ENCODE measurements at regions not wholly inside any gene's neighbourhood (a gene's known extent, or its start where the extent isn't known, plus 50 kb on each side); places are given as distances from the start of the nearest gene placed in this dataset.
"Not testable (repeated sequence)": the region's sequence is repeated elsewhere in the genome, so short reads cannot be mapped to it uniquely, and the experiment has no call there.

GRCh38 chr7:119745280-119745679, 527.7 kb upstream of the KCND2 start:
- not testable (repeated sequence) for TF ChIP-seq CTCF, POLR2A (IDR thresholded peaks at IDR 0.05)

Data from heart left ventricle (tissue), 13 donors.